RWPE2 (cell line): ENCODE measurements at regions not wholly inside any gene's neighbourhood (a gene's known extent, or its start where the extent isn't known, plus 50 kb on each side); places are given as distances from the start of the nearest gene placed in this dataset.

Source experiments
- ATAC-seq: fragments of 200-7000 bp; cut with Tn5 transposase; 3 replicates; pipeline ENCODE4 v1.9.1; 2021; ENCODE audit warnings: low read depth
- DNase-seq: peaks from one replicate; pipeline ENCODE4 v3.0.0-alpha.2; 2020; ENCODE audit warnings: low spot score
- H3K27ac ChIP-seq: fragments of 450-650 bp; 2 replicates; pipeline ENCODE4 v1.5.1; 2017; ENCODE audit warnings: mild to moderate bottlenecking; ENCODE audit not compliant: poor library complexity, severe bottlenecking
- H3K27me3 ChIP-seq: fragments of 250-450 bp; sonication (Bioruptor Pico); 2 replicates; pipeline ENCODE4 v1.5.1; 2021; ENCODE audit warnings: mild to moderate bottlenecking, moderate library complexity; ENCODE audit not compliant: insufficient read depth, poor library complexity, severe bottlenecking
- H3K36me3 ChIP-seq: fragments of 250-450 bp; sonication (Bioruptor Pico); 2 replicates; pipeline ENCODE4 v1.5.1; 2020; ENCODE audit warnings: low read depth, mild to moderate bottlenecking, moderate library complexity
- H3K4me1 ChIP-seq: fragments of 250-450 bp; sonication (Bioruptor Pico); 2 replicates; pipeline ENCODE4 v1.5.1; 2021; ENCODE audit warnings: mild to moderate bottlenecking, moderate library complexity; ENCODE audit not compliant: insufficient read depth, poor library complexity, severe bottlenecking
- H3K4me3 ChIP-seq: fragments of 250-450 bp; sonication (Bioruptor Pico); 2 replicates; pipeline ENCODE4 v1.5.1; 2021; ENCODE audit warnings: mild to moderate bottlenecking, moderate library complexity; ENCODE audit not compliant: severe bottlenecking
- H3K9me3 ChIP-seq: fragments of 250-450 bp; sonication (Bioruptor Pico); 2 replicates; pipeline ENCODE4 v1.5.1; 2021; ENCODE audit warnings: mild to moderate bottlenecking, moderate library complexity; ENCODE audit not compliant: severe bottlenecking
- CTCF ChIP-seq: fragments of 450-650 bp; IDR thresholded peaks from one replicate; pipeline ENCODE4 v1.5.1; 2017; ENCODE audit warnings: mild to moderate bottlenecking, moderate library complexity; ENCODE audit not compliant: poor library complexity, severe bottlenecking

GRCh38 chr2:39608263-39608575 is 57.5 kb upstream of the TMEM178A start:
- Histone ChIP-seq H3K4me1 (no peaks in the 10 kb centered on the region), H3K4me3 (no peak overlapping the region), H3K27ac (no peak overlapping the region), H3K36me3 (no peaks in the 10 kb centered on the region), H3K9me3 (no peaks in the 10 kb centered on the region), H3K27me3 (no peaks in the 10 kb centered on the region)
- no peak for ATAC-seq
- no peak for TF ChIP-seq CTCF
- no peak for DNase-seq

- ATAC-seq = no peak
- H3K27me3 ChIP-seq = no peaks in the 10 kb centered on the region
- H3K4me1 ChIP-seq = no peaks in the 10 kb centered on the region
- H3K9me3 ChIP-seq = no peaks in the 10 kb centered on the region
- no peak overlapping the region for H3K4me3 ChIP-seq
- no peak for DNase-seq
- H3K36me3 ChIP-seq = no peaks in the 10 kb centered on the region
- no peak for TF ChIP-seq CTCF
- no peak overlapping the region for H3K27ac ChIP-seq
These were observed 56.9 kb upstream of the TMEM178A start for GRCh38 chr2:39608686-39609441.

GRCh38 chr2:39609917-39610316 is 55.8 kb upstream of the TMEM178A start:
- no peak for DNase-seq
- Histone ChIP-seq H3K4me3 (no peak overlapping the region), H3K27me3 (no peaks in the 10 kb centered on the region), H3K4me1 (no peaks in the 10 kb centered on the region), H3K9me3 (no peaks in the 10 kb centered on the region), H3K27ac (no peak overlapping the region), H3K36me3 (no peaks in the 10 kb centered on the region)
- no peak for ATAC-seq
- no peak for TF ChIP-seq CTCF

- no peak for ATAC-seq
- no peak for TF ChIP-seq CTCF
- no peaks in the 10 kb centered on the region for H3K27me3 ChIP-seq
- DNase-seq = no peak
- H3K27ac ChIP-seq = no peak overlapping the region
- H3K4me1 ChIP-seq = peaks cover 6% of the 10 kb centered on the region
- H3K36me3 ChIP-seq = no peaks in the 10 kb centered on the region
- no peak overlapping the region for H3K4me3 ChIP-seq
- H3K9me3 ChIP-seq = no peaks in the 10 kb centered on the region
These were observed 50.0 kb upstream of the TMEM178A start for GRCh38 chr2:39615675-39616074.
